Breast epithelium (tissue), 4 donors: ENCODE measurements at regions not wholly inside any gene's neighbourhood (a gene's known extent, or its start where the extent isn't known, plus 50 kb on each side); places are given as distances from the start of the nearest gene placed in this dataset.
A peak's percentile ranks its signal among the peaks of the same experiment; 100 is the strongest.

ENCODE experiments used
- DNase-seq, 2 donors: peaks; one replicate each; pipeline ENCODE4 v3.0.0-alpha.2; 2019; ENCODE audit warnings: low spot score in 2 of 2
- H3K27ac ChIP-seq, 2 donors: fragments of 200-600 bp; sonication (generic) in 1 of 2; one replicate each; pipeline ENCODE4 v1.5.1; 2016 to 2019; ENCODE audit warnings: mild to moderate bottlenecking in 1 of 2
- H3K27me3 ChIP-seq, 2 donors: fragments of 200-600 bp; sonication (generic) in 1 of 2; one replicate each; pipeline versions ENCODE4 v1.5.1 to v1.6.0; 2017 to 2019; ENCODE audit warnings: control low read depth in 1 of 2, mild to moderate bottlenecking in 1 of 2
- H3K36me3 ChIP-seq: fragments of 200-600 bp; one replicate; pipeline ENCODE4 v1.5.1; 2019
- H3K4me1 ChIP-seq, 2 donors: fragments of 200-600 bp; sonication (generic); one replicate each; pipeline ENCODE4 v1.5.1; 2016 to 2019; ENCODE audit warnings: control low read depth in 1 of 2
- H3K4me3 ChIP-seq, 3 donors: fragments of 200-600 bp; sonication (generic); 1 replicate in 2 of 3; 2 replicates in 1 of 3; pipeline ENCODE4 v1.5.1; 2016 to 2019; ENCODE audit warnings: mild to moderate bottlenecking in 3 of 3, moderate library complexity in 2 of 3
- H3K9me3 ChIP-seq, 2 donors: fragments of 200-600 bp; sonication (generic) in 1 of 2; one replicate each; pipeline ENCODE4 v1.5.1; 2016 to 2019; ENCODE audit warnings: control low read depth in 1 of 2
- POLR2A ChIP-seq: fragments of 450-650 bp; IDR thresholded peaks from one replicate; pipeline ENCODE4 v1.6.1; 2016; ENCODE audit warnings: antibody characterized with exemption, mild to moderate bottlenecking, moderate library complexity
- POLR2AphosphoS5 ChIP-seq, 3 donors: sonication (generic); formaldehyde crosslinking; IDR thresholded peaks; one replicate each; pipeline ENCODE4 v1.6.1; 2017; ENCODE audit warnings: antibody characterized with exemption in 3 of 3
- intact Hi-C: fragments of 100-400 bp; cut with DNase I; formaldehyde crosslinking; loops from one replicate; pipeline ENCODE4 v1.15.1; 2023; ENCODE audit warnings: low total_unique reads
- TF ChIP-seq, protein P1 (sequence below), 3 donors: fragments of 450-650 bp; IDR thresholded peaks; one replicate each; pipeline ENCODE4 v1.5.1; 2016 to 2017; ENCODE audit warnings: antibody characterized with exemption in 3 of 3, mild to moderate bottlenecking in 3 of 3, moderate library complexity in 3 of 3

DNA sequence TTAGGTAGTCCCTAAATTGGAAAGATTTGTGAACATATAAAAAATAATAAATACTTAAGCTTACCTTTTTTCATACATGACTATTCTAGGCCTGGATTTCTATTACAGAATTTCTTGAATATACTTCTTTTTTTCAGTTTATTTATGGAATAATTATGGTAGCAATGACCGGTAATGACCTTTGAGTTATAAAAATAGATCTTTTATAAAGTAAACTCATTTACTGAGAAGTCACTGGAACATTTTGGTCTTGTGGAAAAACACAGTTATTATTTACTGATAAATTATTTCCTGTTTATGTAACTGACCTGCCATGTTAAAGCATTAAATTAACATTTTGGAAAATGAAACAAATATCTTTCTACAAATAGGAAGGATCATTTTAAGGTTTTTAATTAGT is 80.4 kb upstream of the RASGEF1B start:
- intact Hi-C loops = no loop called here
- no peak overlapping the region for H3K27ac ChIP-seq
- no peaks in the 10 kb centered on the region for H3K36me3 ChIP-seq
- peaks cover 0 to 7% of the 10 kb centered on the region in 2 donors for H3K4me1 ChIP-seq
- TF ChIP-seq, protein P1, sequence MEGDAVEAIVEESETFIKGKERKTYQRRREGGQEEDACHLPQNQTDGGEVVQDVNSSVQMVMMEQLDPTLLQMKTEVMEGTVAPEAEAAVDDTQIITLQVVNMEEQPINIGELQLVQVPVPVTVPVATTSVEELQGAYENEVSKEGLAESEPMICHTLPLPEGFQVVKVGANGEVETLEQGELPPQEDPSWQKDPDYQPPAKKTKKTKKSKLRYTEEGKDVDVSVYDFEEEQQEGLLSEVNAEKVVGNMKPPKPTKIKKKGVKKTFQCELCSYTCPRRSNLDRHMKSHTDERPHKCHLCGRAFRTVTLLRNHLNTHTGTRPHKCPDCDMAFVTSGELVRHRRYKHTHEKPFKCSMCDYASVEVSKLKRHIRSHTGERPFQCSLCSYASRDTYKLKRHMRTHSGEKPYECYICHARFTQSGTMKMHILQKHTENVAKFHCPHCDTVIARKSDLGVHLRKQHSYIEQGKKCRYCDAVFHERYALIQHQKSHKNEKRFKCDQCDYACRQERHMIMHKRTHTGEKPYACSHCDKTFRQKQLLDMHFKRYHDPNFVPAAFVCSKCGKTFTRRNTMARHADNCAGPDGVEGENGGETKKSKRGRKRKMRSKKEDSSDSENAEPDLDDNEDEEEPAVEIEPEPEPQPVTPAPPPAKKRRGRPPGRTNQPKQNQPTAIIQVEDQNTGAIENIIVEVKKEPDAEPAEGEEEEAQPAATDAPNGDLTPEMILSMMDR (IDR thresholded peaks at IDR 0.05) = no peak
- TF ChIP-seq POLR2A (no peak), POLR2AphosphoS5 (IDR thresholded peaks at IDR 0.05) (no peak)
- DNase-seq = no peak
- H3K4me3 ChIP-seq = no peak overlapping the region
- no peaks in the 10 kb centered on the region for H3K27me3 ChIP-seq
- no peaks in the 10 kb centered on the region for H3K9me3 ChIP-seq

DNA sequence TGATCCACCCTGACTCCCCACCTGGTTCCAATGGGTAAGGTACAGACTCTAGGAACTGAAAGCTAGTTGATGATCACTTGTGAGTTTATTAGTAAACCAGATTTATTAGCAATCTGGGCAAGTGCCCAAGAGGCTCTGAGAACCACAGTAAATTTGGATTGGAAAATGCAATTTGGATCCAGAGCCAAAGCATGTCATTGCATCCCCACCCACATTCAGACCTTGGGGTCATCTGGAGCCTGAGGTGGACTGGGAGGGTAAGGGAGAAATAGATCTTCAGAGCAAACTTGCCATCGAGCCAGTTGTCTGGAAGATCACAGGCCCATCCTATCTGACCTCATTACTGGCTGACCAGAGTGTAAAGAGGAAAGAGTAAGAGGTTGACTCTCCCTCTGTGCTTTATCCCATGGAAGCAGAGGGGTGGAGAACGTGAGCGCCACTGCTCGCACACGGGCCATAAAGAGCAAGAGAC is 78.7 kb upstream of the RASGEF1B start:
- no peak for DNase-seq
- Histone ChIP-seq H3K4me3 (no peak overlapping the region), H3K27me3 (no peaks in the 10 kb centered on the region), H3K27ac (peak overlapping the region; percentile 27 to 35), H3K36me3 (no peaks in the 10 kb centered on the region), H3K9me3 (no peaks in the 10 kb centered on the region), H3K4me1 (peaks cover 0 to 7% of the 10 kb centered on the region in 2 donors)
- intact Hi-C loops = no loop called here
- TF ChIP-seq POLR2A (no peak), POLR2AphosphoS5 (IDR thresholded peaks at IDR 0.05) (no peak)
- TF ChIP-seq, protein P1 (IDR thresholded peaks at IDR 0.05) = no peak

GRCh38 chr4:81549984-81550383 is 78.3 kb upstream of the RASGEF1B start:
- H3K9me3 ChIP-seq = no peaks in the 10 kb centered on the region
- H3K4me1 ChIP-seq = peaks cover 0 to 7% of the 10 kb centered on the region in 2 donors
- TF ChIP-seq, protein P1 (IDR thresholded peaks at IDR 0.05) = no peak
- TF ChIP-seq POLR2AphosphoS5 (IDR thresholded peaks at IDR 0.05) = no peak
- TF ChIP-seq POLR2A = no peak
- DNase-seq = no peak
- no peak overlapping the region for H3K4me3 ChIP-seq
- H3K36me3 ChIP-seq = no peaks in the 10 kb centered on the region
- intact Hi-C loops = no loop called here
- peak overlapping the region; percentile 27 to 35 for H3K27ac ChIP-seq
- H3K27me3 ChIP-seq = no peaks in the 10 kb centered on the region

DNA sequence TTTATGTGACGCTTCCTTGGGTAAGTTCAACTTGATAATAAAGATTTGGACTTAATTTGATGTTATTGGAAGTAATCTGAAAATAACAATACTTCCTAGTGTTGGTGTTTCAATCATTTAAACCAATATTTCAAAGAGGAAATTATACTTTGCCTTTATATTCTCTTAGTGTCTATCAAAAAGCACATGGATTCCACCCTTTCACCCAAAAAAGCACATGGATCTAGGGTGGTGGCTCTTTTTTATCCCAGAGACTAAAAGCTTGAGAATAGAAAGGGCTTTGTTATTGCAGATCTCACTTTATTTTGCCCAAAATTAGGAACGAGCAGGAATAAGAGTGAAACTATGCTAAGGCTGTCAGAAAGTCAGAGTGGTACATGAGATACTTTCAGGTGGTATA is 75.1 kb upstream of the RASGEF1B start:
- H3K36me3 ChIP-seq = no peaks in the 10 kb centered on the region
- H3K27ac ChIP-seq = no peak overlapping the region
- no peak for DNase-seq
- no peaks in the 10 kb centered on the region for H3K27me3 ChIP-seq
- H3K9me3 ChIP-seq = no peaks in the 10 kb centered on the region
- peaks cover 0 to 7% of the 10 kb centered on the region in 2 donors for H3K4me1 ChIP-seq
- intact Hi-C loops = no loop called here
- TF ChIP-seq POLR2A (no peak), POLR2AphosphoS5 (IDR thresholded peaks at IDR 0.05) (no peak)
- TF ChIP-seq, protein P1 (IDR thresholded peaks at IDR 0.05) = no peak
- H3K4me3 ChIP-seq = no peak overlapping the region

GRCh38 chr4:81541161-81541945 is 69.6 kb upstream of the RASGEF1B start:
- DNase-seq = no peak
- no peak for TF ChIP-seq POLR2A
- intact Hi-C loops = no loop called here
- H3K27ac ChIP-seq = no peak overlapping the region
- no peaks in the 10 kb centered on the region for H3K4me1 ChIP-seq
- no peaks in the 10 kb centered on the region for H3K9me3 ChIP-seq
- H3K27me3 ChIP-seq = no peaks in the 10 kb centered on the region
- H3K36me3 ChIP-seq = no peaks in the 10 kb centered on the region
- H3K4me3 ChIP-seq = no peak overlapping the region
